GM12873 (cell line): ENCODE measurements at regions not wholly inside any gene's neighbourhood (a gene's known extent, or its start where the extent isn't known, plus 50 kb on each side); places are given as distances from the start of the nearest gene placed in this dataset.

ENCODE experiments used
- CTCF ChIP-seq: IDR thresholded peaks from 2 replicates; pipeline ENCODE4 v1.5.1; 2012; ENCODE audit warnings: low read depth, mild to moderate bottlenecking, moderate library complexity, low read length, control low read depth; ENCODE audit not compliant: insufficient read depth; ENCODE audit errors: missing control alignments

GRCh38 chr3:94693997-94694640, 631.3 kb downstream of the NSUN3 start:
- no peak for TF ChIP-seq CTCF

GRCh38 chr3:94694894-94695293, 632.0 kb downstream of the NSUN3 start:
- no peak for TF ChIP-seq CTCF

DNA sequence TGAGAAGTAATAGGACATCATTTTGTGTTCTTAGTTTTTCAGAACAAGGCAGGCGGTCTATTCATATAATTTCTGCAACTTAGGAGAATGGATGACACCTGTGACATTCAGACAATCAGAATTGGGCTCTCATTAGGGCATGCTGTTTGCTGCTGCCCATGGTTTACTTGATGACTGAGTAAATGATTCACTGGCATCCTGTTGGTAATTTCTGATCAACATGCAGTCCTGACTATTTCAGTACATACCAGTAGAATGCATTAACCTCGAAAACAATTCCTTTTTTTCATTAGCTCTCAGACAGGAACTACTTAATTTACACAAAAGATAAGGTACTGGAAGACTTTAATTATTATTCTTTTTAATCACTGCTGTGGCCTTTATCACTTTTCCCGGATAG, 641.6 kb downstream of the NSUN3 start:
- no peak for TF ChIP-seq CTCF

DNA sequence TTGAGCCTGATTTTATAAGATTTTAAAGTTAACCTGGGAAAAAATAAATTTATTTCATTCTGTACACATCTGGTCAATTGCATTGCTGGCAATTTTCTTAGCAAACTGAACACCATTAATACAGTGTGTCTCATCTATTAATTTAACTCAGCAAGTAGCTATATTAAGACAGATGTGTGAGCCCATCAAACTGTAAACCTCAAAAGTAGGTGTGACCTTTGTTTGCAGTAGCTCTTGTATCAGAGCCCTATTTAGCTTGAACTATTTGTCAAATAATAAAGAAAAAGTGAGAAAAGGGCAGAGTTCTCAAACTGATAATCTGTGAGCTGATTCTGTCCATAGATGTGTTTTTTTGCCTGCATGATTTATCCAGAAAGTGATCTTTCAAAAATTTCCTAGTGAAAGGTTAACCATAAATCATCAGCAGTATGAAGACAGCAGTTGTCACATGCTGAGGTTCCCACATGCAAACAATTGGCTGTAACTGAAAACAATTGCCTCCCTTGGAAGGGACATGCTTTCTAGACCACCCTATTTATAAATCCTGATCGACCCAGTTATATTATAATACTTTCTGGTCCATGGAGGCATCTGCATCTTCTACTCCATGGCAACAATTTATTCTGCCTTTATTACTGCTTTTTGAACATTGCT, 646.5 kb downstream of the NSUN3 start:
- no peak for TF ChIP-seq CTCF

DNA sequence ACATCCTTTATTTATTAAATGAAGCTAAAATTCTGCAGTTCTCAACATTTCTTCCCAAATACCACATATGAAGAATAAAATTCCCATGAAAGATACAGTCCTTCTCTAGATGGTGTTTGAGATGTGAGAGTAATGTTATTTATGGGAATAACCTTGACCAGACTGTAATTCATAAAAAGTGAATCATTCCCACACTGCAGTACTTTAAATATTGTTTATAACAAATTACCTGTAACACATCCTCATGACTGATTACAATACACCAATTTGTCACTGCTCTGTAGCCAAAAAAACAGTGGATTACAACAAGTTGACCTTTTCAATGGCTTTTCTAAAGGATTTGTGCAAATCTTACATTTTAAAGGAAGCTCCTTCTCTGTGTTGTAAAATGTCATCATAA, 651.3 kb downstream of the NSUN3 start:
- no peak for TF ChIP-seq CTCF

DNA sequence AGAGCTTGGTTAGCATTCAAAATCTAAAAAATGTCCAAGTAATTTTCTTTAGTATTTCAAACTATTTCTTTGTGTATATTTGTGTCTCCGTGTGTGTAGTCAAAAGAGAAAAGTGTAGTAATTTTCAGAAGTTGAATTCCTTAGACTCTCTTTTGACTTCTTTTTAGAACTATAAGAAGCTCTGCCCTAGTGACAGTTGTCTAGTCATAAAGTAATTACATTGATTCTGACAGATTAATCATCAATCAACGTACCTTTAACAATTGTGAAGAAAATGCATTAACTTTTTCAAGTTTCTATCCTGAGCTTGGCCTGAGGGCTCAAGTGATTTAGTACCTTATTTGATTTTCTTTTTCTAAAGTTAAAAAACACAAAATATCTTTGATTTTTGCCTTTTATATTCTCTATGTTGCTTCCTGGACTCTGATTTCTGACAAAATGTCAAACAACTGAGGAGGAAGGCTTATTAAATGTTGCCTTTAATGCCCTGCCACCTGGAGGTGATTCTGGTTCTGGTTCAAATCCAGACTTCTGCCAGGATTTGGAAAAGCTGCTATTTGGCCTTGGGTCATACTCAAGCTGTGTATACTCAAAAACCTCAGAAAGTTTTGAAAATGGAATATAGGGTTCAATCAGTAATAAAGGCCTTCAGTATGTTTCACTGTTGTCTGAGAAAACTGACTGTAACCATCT, 653.6 kb downstream of the NSUN3 start:
- TF ChIP-seq CTCF, result no peak

GRCh38 chr3:94734206-94734605, 671.3 kb downstream of the NSUN3 start:
- TF ChIP-seq CTCF, result no peak
